HEK293 (cell line): ENCODE measurements at regions not wholly inside any gene's neighbourhood (a gene's known extent, or its start where the extent isn't known, plus 50 kb on each side); places are given as distances from the start of the nearest gene placed in this dataset.

Experiments used
- CTCF ChIA-PET: fragments of 350-600 bp; formaldehyde crosslinking; extraction: SDS; loops from one replicate; lab custom pipeline; 2021; ENCODE audit warnings: antibody characterized with exemption; lab: Yijun Ruan, JAX
- POLR2A ChIA-PET: fragments of 300-600 bp; formaldehyde crosslinking; extraction: SDS; loops from one replicate; lab custom pipeline; 2020; ENCODE audit warnings: antibody characterized with exemption, inconsistent platforms; lab: Yijun Ruan, JAX
- H3K27ac ChIP-seq: fragments of 200-500 bp; sonication (Bioruptor generic); 2 replicates; pipeline ENCODE4 v1.5.1; 2014; ENCODE audit warnings: low read depth, low read length, control low read depth, inconsistent platforms; ENCODE audit errors: extremely low read depth
- H3K36me3 ChIP-seq, 2 experiments: fragments of 200-500 bp in 1 of 2; sonication (Bioruptor generic) in 1 of 2; 1 replicate in 1 of 2; 2 replicates in 1 of 2; pipeline ENCODE4 v1.5.1; 2014 to 2017; ENCODE audit warnings: inconsistent platforms in 2 of 2, low read length in 2 of 2; ENCODE audit not compliant: control insufficient read depth in 2 of 2, insufficient read depth in 1 of 2
- H3K4me1 ChIP-seq: fragments of 200-500 bp; sonication (Bioruptor generic); 2 replicates; pipeline ENCODE4 v1.5.1; 2014; ENCODE audit warnings: mild to moderate bottlenecking, low read length, inconsistent platforms; ENCODE audit not compliant: control insufficient read depth, insufficient read depth
- H3K4me3 ChIP-seq: 2 replicates; pipeline ENCODE4 v1.5.1; 2011; ENCODE audit warnings: low read depth, mild to moderate bottlenecking, control low read depth, low read length, moderate library complexity
- H3K9me3 ChIP-seq: fragments of 200-500 bp; sonication (Bioruptor generic); 2 replicates; pipeline ENCODE4 v1.5.1; 2014; ENCODE audit warnings: low read depth, low read length, inconsistent platforms; ENCODE audit not compliant: control insufficient read depth, insufficient read depth
- BCL11B ChIP-seq: fragments of 450-650 bp; formaldehyde crosslinking; IDR thresholded peaks from 2 replicates; pipeline ENCODE4 v1.5.1; 2016; ENCODE audit warnings: low read depth, missing biosample characterization, missing genetic modification characterization
- GLIS2 ChIP-seq: fragments of 450-650 bp; formaldehyde crosslinking; IDR thresholded peaks from 2 replicates; pipeline ENCODE4 v1.5.1; 2016; ENCODE audit warnings: missing biosample characterization, missing genetic modification characterization
- KLF7 ChIP-seq: fragments of 450-650 bp; formaldehyde crosslinking; IDR thresholded peaks from 2 replicates; pipeline ENCODE4 v1.5.1; 2016; ENCODE audit warnings: missing biosample characterization, missing genetic modification characterization, borderline replicate concordance
- MZF1 ChIP-seq: fragments of 450-650 bp; formaldehyde crosslinking; IDR thresholded peaks from 2 replicates; pipeline ENCODE4 v1.5.1; 2017; ENCODE audit warnings: missing biosample characterization, missing genetic modification characterization, borderline replicate concordance
- PRDM1 ChIP-seq: fragments of 450-650 bp; formaldehyde crosslinking; IDR thresholded peaks from 2 replicates; pipeline ENCODE4; 2016; ENCODE audit warnings: missing biosample characterization, missing genetic modification characterization
- ZBTB44 ChIP-seq: fragments of 450-650 bp; IDR thresholded peaks from 2 replicates; pipeline ENCODE4 v1.5.1; 2018; ENCODE audit warnings: missing biosample characterization, mild to moderate bottlenecking, missing genetic modification characterization
- ZNF184 ChIP-seq: fragments of 450-650 bp; IDR thresholded peaks from 2 replicates; pipeline ENCODE4 v1.5.1; 2018; ENCODE audit warnings: missing biosample characterization, mild to moderate bottlenecking, missing genetic modification characterization
- ZNF2 ChIP-seq: fragments of 450-650 bp; formaldehyde crosslinking; IDR thresholded peaks from 2 replicates; pipeline ENCODE4 v1.5.1; 2016; ENCODE audit warnings: missing biosample characterization, missing genetic modification characterization
- ZNF211 ChIP-seq: fragments of 450-650 bp; formaldehyde crosslinking; IDR thresholded peaks from 2 replicates; pipeline ENCODE4 v1.5.1; 2016; ENCODE audit warnings: low read depth, missing biosample characterization, missing genetic modification characterization
- ZNF274 ChIP-seq, 2 experiments: fragments of 200-500 bp in 1 of 2; fragments of 450-650 bp in 1 of 2; sonication (Bioruptor generic) in 1 of 2; formaldehyde crosslinking in 1 of 2; IDR thresholded peaks; 2 replicates each; pipeline versions ENCODE4 v1.5.1 to v1.6.1; 2014 to 2016; ENCODE audit warnings: borderline replicate concordance in 1 of 2, inconsistent platforms in 1 of 2, low read length in 1 of 2, missing biosample characterization in 1 of 2, missing genetic modification characterization in 1 of 2
- ZNF37A ChIP-seq: fragments of 450-650 bp; IDR thresholded peaks from 2 replicates; pipeline ENCODE4 v1.5.1; 2018; ENCODE audit warnings: missing biosample characterization, missing genetic modification characterization
- ZNF416 ChIP-seq: fragments of 450-650 bp; formaldehyde crosslinking; IDR thresholded peaks from 2 replicates; pipeline ENCODE4 v1.5.1; 2016; ENCODE audit warnings: missing biosample characterization, missing genetic modification characterization
- ZNF48 ChIP-seq: fragments of 450-650 bp; formaldehyde crosslinking; IDR thresholded peaks from 2 replicates; pipeline ENCODE4 v1.5.1; 2016; ENCODE audit warnings: missing biosample characterization, missing genetic modification characterization
- ZNF660 ChIP-seq: fragments of 450-650 bp; IDR thresholded peaks from 2 replicates; pipeline ENCODE4 v1.5.1; 2018; ENCODE audit warnings: missing biosample characterization, mild to moderate bottlenecking, missing genetic modification characterization
- ZSCAN30 ChIP-seq: fragments of 450-650 bp; IDR thresholded peaks from 2 replicates; pipeline ENCODE4 v1.5.1; 2018; ENCODE audit warnings: missing biosample characterization, mild to moderate bottlenecking, missing genetic modification characterization, moderate library complexity
- ZSCAN5A ChIP-seq: fragments of 450-650 bp; formaldehyde crosslinking; IDR thresholded peaks from 2 replicates; pipeline ENCODE4 v1.5.1; 2016; ENCODE audit warnings: missing biosample characterization, missing genetic modification characterization
- TF ChIP-seq, protein P1 (sequence below): fragments of 450-650 bp; formaldehyde crosslinking; IDR thresholded peaks from 2 replicates; pipeline ENCODE4 v1.5.1; 2017; ENCODE audit warnings: missing biosample characterization, missing genetic modification characterization
- TF ChIP-seq, protein P2 (sequence below): fragments of 450-650 bp; formaldehyde crosslinking; IDR thresholded peaks from 2 replicates; pipeline ENCODE4 v1.5.1; 2016; ENCODE audit warnings: missing biosample characterization, missing genetic modification characterization, borderline replicate concordance

DNA sequence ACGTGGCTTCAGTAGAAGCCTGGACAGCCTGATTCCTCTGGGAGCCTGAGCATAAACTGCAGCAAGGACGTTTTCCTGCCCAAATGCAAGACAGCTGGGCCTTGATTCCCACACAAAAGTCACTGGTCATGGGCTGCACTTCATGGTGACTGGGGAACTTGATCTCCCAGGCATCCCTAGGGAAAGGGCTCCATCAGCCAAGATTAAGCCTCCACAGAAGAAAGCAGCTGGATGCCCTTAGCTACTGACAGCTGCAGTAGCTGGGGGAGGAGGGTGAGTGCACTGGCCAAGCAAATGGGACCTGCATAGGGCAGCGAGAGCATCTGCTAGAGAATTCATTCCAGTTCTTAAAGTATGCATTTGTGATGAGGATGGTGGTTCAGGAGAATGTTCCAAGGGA, 267.4 kb upstream of the ISX start:
- Histone ChIP-seq H3K4me3 (no peak overlapping the region), H3K4me1 (no peaks in the 10 kb centered on the region), H3K27ac (no peak overlapping the region), H3K9me3 (no peaks in the 10 kb centered on the region), H3K36me3 (no peaks in the 10 kb centered on the region)
- ChIA-PET CTCF (no interaction called here), POLR2A (no interaction called here)
- TF ChIP-seq ZNF184 (tag by site-specific recombination) (no peak), ZNF48 (tag by site-specific recombination) (no peak), ZNF660 (tag by site-specific recombination) (no peak), MZF1 (tag by site-specific recombination) (no peak), ZNF2 (tag by site-specific recombination) (no peak), ZBTB44 (no peak), KLF7 (tag by site-specific recombination) (no peak), BCL11B (tag by site-specific recombination) (no peak), ZSCAN30 (tag by site-specific recombination) (no peak), ZSCAN5A (tag by site-specific recombination) (no peak), ZNF416 (tag by site-specific recombination) (no peak), GLIS2 (tag by site-specific recombination) (no peak), PRDM1 (tag by site-specific recombination) (no peak), ZNF211 (tag by site-specific recombination) (no peak), ZNF37A (tag by site-specific recombination) (no peak), ZNF274 (IDR thresholded peaks at IDR 0.05; ENCODE audit: low read length) (no peak), ZNF274 (tag by site-specific recombination; IDR thresholded peaks at IDR 0.05; ENCODE audit: borderline replicate concordance) (no peak)
- TF ChIP-seq, protein P1, sequence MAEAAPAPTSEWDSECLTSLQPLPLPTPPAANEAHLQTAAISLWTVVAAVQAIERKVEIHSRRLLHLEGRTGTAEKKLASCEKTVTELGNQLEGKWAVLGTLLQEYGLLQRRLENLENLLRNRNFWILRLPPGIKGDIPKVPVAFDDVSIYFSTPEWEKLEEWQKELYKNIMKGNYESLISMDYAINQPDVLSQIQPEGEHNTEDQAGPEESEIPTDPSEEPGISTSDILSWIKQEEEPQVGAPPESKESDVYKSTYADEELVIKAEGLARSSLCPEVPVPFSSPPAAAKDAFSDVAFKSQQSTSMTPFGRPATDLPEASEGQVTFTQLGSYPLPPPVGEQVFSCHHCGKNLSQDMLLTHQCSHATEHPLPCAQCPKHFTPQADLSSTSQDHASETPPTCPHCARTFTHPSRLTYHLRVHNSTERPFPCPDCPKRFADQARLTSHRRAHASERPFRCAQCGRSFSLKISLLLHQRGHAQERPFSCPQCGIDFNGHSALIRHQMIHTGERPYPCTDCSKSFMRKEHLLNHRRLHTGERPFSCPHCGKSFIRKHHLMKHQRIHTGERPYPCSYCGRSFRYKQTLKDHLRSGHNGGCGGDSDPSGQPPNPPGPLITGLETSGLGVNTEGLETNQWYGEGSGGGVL (tag by site-specific recombination) = no peak
- TF ChIP-seq, protein P2, sequence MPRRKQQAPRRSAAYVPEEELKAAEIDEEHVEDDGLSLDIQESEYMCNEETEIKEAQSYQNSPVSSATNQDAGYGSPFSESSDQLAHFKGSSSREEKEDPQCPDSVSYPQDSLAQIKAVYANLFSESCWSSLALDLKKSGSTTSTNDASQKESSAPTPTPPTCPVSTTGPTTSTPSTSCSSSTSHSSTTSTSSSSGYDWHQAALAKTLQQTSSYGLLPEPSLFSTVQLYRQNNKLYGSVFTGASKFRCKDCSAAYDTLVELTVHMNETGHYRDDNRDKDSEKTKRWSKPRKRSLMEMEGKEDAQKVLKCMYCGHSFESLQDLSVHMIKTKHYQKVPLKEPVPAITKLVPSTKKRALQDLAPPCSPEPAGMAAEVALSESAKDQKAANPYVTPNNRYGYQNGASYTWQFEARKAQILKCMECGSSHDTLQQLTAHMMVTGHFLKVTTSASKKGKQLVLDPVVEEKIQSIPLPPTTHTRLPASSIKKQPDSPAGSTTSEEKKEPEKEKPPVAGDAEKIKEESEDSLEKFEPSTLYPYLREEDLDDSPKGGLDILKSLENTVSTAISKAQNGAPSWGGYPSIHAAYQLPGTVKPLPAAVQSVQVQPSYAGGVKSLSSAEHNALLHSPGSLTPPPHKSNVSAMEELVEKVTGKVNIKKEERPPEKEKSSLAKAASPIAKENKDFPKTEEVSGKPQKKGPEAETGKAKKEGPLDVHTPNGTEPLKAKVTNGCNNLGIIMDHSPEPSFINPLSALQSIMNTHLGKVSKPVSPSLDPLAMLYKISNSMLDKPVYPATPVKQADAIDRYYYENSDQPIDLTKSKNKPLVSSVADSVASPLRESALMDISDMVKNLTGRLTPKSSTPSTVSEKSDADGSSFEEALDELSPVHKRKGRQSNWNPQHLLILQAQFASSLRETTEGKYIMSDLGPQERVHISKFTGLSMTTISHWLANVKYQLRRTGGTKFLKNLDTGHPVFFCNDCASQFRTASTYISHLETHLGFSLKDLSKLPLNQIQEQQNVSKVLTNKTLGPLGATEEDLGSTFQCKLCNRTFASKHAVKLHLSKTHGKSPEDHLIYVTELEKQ (tag by site-specific recombination) = no peak
